ENCODE measurements at regions not wholly inside any gene's neighbourhood (a gene's known extent, or its start where the extent isn't known, plus 50 kb on each side); places are given as distances from the start of the nearest gene placed in this dataset.

GRCh38 chr2:226306969-226307368 is 492.7 kb downstream of the IRS1 start:
- TF ChIP-seq SP1 (IDR thresholded peaks at IDR 0.05) (no peak), CTCF (IDR thresholded peaks at IDR 0.05; ENCODE audit: low read depth, low read length, missing input control) (no peak), REST (IDR thresholded peaks at IDR 0.05) (no peak), JUND (IDR thresholded peaks at IDR 0.05) (no peak), GABPA (IDR thresholded peaks at IDR 0.05 in 1 of 2, conservative IDR thresholded peaks at IDR 0.05 in 1 of 2) (no peak), FOXA1 (IDR thresholded peaks at IDR 0.05) (no peak)

Data from liver (tissue), 3 donors.